ENCODE measurements at regions not wholly inside any gene's neighbourhood (a gene's known extent, or its start where the extent isn't known, plus 50 kb on each side); places are given as distances from the start of the nearest gene placed in this dataset.

GRCh38 chr2:168328421-168328820, 81.0 kb upstream of the STK39 start (continued):
- TF ChIP-seq POLR2AphosphoS5 (IDR thresholded peaks at IDR 0.05; ENCODE audit: low read depth, low read length) (no peak), CEBPB (IDR thresholded peaks at IDR 0.05; ENCODE audit: low read depth) (no peak), RAD21 (IDR thresholded peaks at IDR 0.05; ENCODE audit: low read depth) (peak; percentile 35; the same call in 1 of the 2 replicates), EGR1 (IDR thresholded peaks at IDR 0.05; ENCODE audit: low read depth) (no peak), CBX3 (IDR thresholded peaks at IDR 0.05; ENCODE audit: low read depth) (peak; percentile 15; the same call in 1 of the 2 replicates), YY1 (IDR thresholded peaks at IDR 0.05; ENCODE audit: extremely low read depth, insufficient replicate concordance, low read depth, low read length) (no peak), ZFX (IDR thresholded peaks at IDR 0.05) (no peak), REST (IDR thresholded peaks at IDR 0.05; ENCODE audit: low read depth) (no peak)

GRCh38 chr2:168330624-168331423, 83.4 kb upstream of the STK39 start:
- BruUV-seq (replicated peaks), result no TSS peak
- ATAC-seq (no peak), DNase-seq (ENCODE audit: low read depth, low spot score) (no peak)
- H3K27ac ChIP-seq (ENCODE audit: low read depth, low read length), result no peak overlapping the region
- no peaks in the 10 kb centered on the region for H3K36me3 ChIP-seq (ENCODE audit: control insufficient read depth in 1 of 2, insufficient read depth in 2 of 2, low read length in 2 of 2)
- 0 out of 4 replicates have a peak, but pooled peaks cover 0 to 2% of the 10 kb centered on the region in 2 experiments for H3K4me1 ChIP-seq (ENCODE audit: control insufficient read depth in 1 of 2, insufficient read depth in 2 of 2, low read length in 2 of 2)
- intact Hi-C loops (cut with micrococcal nuclease), result no loop called here
- no peak overlapping the region for H3K4me3 ChIP-seq (replicated peaks in 1 of 2; ENCODE audit: low read depth in 1 of 2, low read length in 2 of 2)
- ChIA-PET CTCF (no interaction called here), RAD21 (ENCODE audit: low non-redundant PET in 1 of 2, low total read pairs in 2 of 2, uncharacterized antibody in 2 of 2, unreplicated experiment in 2 of 2) (no interaction called here), POLR2A (no interaction called here)
- H3K79me2 ChIP-seq (ENCODE audit: insufficient read depth, low read length), result no peaks in the 10 kb centered on the region
- H3K9ac ChIP-seq (ENCODE audit: low read length), result no peak overlapping the region
- no peaks in the 10 kb centered on the region for H3K9me2 ChIP-seq (ENCODE audit: insufficient read depth)
- H4K20me1 ChIP-seq (ENCODE audit: insufficient read depth), result no peaks in the 10 kb centered on the region
- no peak overlapping the region for H3K4me2 ChIP-seq (ENCODE audit: low read length)
- no peaks in the 10 kb centered on the region for H3K27me3 ChIP-seq (ENCODE audit: insufficient read depth, low read length)
- H3K9me3 ChIP-seq (ENCODE audit: control insufficient read depth in 1 of 2, insufficient read depth in 1 of 2, low read depth in 1 of 2, low read length in 2 of 2), result no peaks in the 10 kb centered on the region
- H2AFZ ChIP-seq (ENCODE audit: low read depth, low read length, poor library complexity, severe bottlenecking), result no peak overlapping the region
- no peak for TF ChIP-seq SRF (IDR thresholded peaks at IDR 0.05; ENCODE audit: low read depth)
- no peak for TF ChIP-seq SP1 (IDR thresholded peaks at IDR 0.05; ENCODE audit: low read depth)
- TF ChIP-seq EZH2phosphoT487 (IDR thresholded peaks at IDR 0.05; ENCODE audit: borderline replicate concordance), result no peak
- no peak for TF ChIP-seq REST (IDR thresholded peaks at IDR 0.05; ENCODE audit: low read depth)
- TF ChIP-seq POLR2A (IDR thresholded peaks at IDR 0.05; ENCODE audit: borderline replicate concordance, extremely low read depth, insufficient read depth, insufficient read length), result no peak
- TF ChIP-seq POLR2AphosphoS5 (IDR thresholded peaks at IDR 0.05; ENCODE audit: low read depth, low read length), result no peak
- no peak for TF ChIP-seq ATF3 (IDR thresholded peaks at IDR 0.05)
- TF ChIP-seq ZBTB33 (IDR thresholded peaks at IDR 0.05; ENCODE audit: extremely low read depth, insufficient replicate concordance, low read length), result no peak
- no peak for TF ChIP-seq SIN3A (IDR thresholded peaks at IDR 0.05; ENCODE audit: low read depth)

Measured in HCT116 (cell line).